HG03175 (cell line): ENCODE measurements at regions not wholly inside any gene's neighbourhood (a gene's known extent, or its start where the extent isn't known, plus 50 kb on each side); places are given as distances from the start of the nearest gene placed in this dataset.
"Not testable (repeated sequence)": the region's sequence is repeated elsewhere in the genome, so short reads cannot be mapped to it uniquely, and the experiment has no call there.

Experiments
- ATAC-seq: cut with Tn5 transposase; IDR thresholded peaks from one replicate; pipeline ENCODE4 v1.9.1; 2021; ENCODE audit warnings: mild to moderate bottlenecking, moderate library complexity; ENCODE audit not compliant: unreplicated experiment

GRCh38 chr2:765369-765768, 88.2 kb upstream of the TMEM18 start:
- ATAC-seq: no peak

GRCh38 chr2:763766-764525, 86.7 kb upstream of the TMEM18 start:
- no peak for ATAC-seq

GRCh38 chr2:762646-763045, 85.4 kb upstream of the TMEM18 start:
- no peak for ATAC-seq

GRCh38 chr2:761384-761783, 84.2 kb upstream of the TMEM18 start:
- ATAC-seq: no peak

GRCh38 chr2:760001-760400, 82.8 kb upstream of the TMEM18 start:
- ATAC-seq: no peak

GRCh38 chr2:758073-758820, 81.0 kb upstream of the TMEM18 start:
- no peak for ATAC-seq

- ATAC-seq: no peak
These were observed 75.9 kb upstream of the TMEM18 start for GRCh38 chr2:753123-753522.

- no peak for ATAC-seq
These were observed 74.3 kb upstream of the TMEM18 start for GRCh38 chr2:751474-751873.

- no peak for ATAC-seq
These were observed 73.4 kb upstream of the TMEM18 start for GRCh38 chr2:750628-751027.

GRCh38 chr2:747762-748351, 70.7 kb upstream of the TMEM18 start:
- ATAC-seq: no peak

- ATAC-seq: no peak
These were observed 69.5 kb upstream of the TMEM18 start for GRCh38 chr2:746697-747096.

- ATAC-seq: no peak
These were observed 66.9 kb upstream of the TMEM18 start for GRCh38 chr2:744088-744487.

- ATAC-seq: no peak
These were observed 65.0 kb upstream of the TMEM18 start for GRCh38 chr2:742221-742620.

- ATAC-seq: no peak
These were observed 63.9 kb upstream of the TMEM18 start for GRCh38 chr2:741195-741496.

- ATAC-seq: peak; percentile 58
These were observed 63.4 kb upstream of the TMEM18 start for GRCh38 chr2:740322-741194.

- ATAC-seq: not testable (repeated sequence)
These were observed 62.7 kb upstream of the TMEM18 start for GRCh38 chr2:739864-740321.

GRCh38 chr2:736939-737338, 59.7 kb upstream of the TMEM18 start:
- ATAC-seq: no peak

GRCh38 chr2:735670-736218, 58.5 kb upstream of the TMEM18 start:
- ATAC-seq: peak; percentile 38

- ATAC-seq: no peak
These were observed 57.3 kb upstream of the TMEM18 start for GRCh38 chr2:734496-734895.

- no peak for ATAC-seq
These were observed 56.3 kb upstream of the TMEM18 start for GRCh38 chr2:733495-733894.

GRCh38 chr2:733001-733400, 55.8 kb upstream of the TMEM18 start:
- no peak for ATAC-seq
